ENCODE measurements at regions not wholly inside any gene's neighbourhood (a gene's known extent, or its start where the extent isn't known, plus 50 kb on each side); places are given as distances from the start of the nearest gene placed in this dataset.

DNA sequence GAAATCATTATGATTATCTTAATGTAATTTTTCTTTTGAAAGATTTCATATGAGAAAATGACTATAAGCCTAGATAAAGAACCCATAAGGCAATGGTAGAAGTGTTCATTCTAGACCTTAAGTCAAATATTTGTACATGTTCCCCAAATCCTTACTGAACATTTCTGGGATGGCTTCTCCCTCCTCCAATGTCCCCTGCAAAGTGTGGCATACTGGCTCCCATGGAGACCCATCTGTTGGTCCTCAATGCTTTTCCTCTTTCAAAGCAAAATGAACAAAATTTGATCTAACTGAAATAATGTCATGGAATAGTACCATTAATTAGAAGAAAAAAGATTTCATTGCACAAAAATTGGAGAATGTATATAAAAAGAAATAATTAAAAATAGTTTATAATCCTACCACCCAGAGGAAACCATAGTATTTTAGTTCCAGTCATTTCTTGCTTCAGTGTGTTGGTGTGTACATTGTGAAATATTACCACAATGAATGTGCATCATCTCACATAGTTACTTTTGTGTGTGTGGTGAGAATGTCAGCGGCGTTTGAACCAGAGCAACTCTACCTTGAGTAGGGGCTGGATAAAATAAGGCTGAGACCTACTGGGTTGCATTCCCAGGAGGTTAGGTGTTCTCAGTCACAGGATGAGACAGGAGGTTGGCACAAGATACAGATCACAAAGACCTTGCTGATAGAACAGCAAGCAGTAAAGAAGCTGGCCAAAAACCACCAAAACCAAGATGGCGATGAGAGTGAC lies 181.3 kb downstream of the UXS1 start:
- intact Hi-C loops (cut with micrococcal nuclease) = no loop called here
- Histone ChIP-seq H3K27me3 (ENCODE audit: low read depth) (no peaks in the 10 kb centered on the region), H3K27ac (replicated peaks) (peak overlapping the region; percentile 78), H3K36me3 (no peaks in the 10 kb centered on the region), H3K4me3 (no peak overlapping the region), H3K9me3 (replicated peaks) (peaks cover 5% of the 10 kb centered on the region), H3K4me1 (peaks cover 6% of the 10 kb centered on the region)
- DNase-seq = no peak
- TF ChIP-seq CTCF (IDR thresholded peaks at IDR 0.05; ENCODE audit: borderline replicate concordance) = no peak

GRCh38 chr2:106012001-106012590 lies 182.0 kb downstream of the UXS1 start:
- H3K27ac ChIP-seq (replicated peaks) = peak overlapping the region; percentile 78
- peaks cover 6% of the 10 kb centered on the region for H3K4me1 ChIP-seq
- no peak for DNase-seq
- H3K36me3 ChIP-seq = no peaks in the 10 kb centered on the region
- TF ChIP-seq CTCF (IDR thresholded peaks at IDR 0.05; ENCODE audit: borderline replicate concordance) = no peak
- peaks cover 12% of the 10 kb centered on the region for H3K9me3 ChIP-seq (replicated peaks)
- intact Hi-C loops (cut with micrococcal nuclease) = no loop called here
- H3K27me3 ChIP-seq (ENCODE audit: low read depth) = no peaks in the 10 kb centered on the region
- H3K4me3 ChIP-seq = no peak overlapping the region

DNA sequence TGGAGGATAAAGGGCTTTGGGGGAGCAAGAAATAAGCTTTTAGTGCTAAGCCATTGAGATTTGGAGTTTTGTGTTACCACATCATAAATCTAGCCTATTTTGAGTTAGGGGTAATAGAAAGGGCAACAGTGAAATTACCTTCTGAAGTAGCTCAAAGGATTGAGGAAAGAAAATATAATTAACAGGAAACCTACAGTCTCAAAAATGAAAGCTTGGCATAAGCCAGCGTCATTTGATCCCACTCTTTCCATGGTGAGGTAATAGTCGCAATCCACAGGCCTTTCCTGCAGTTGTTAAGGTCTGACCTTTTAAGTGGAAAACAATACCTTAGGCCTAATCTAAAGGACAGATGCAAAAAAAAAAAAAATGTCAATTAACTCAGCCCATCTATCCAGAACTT lies 182.7 kb downstream of the UXS1 start:
- Histone ChIP-seq H3K9me3 (replicated peaks) (peaks cover 19% of the 10 kb centered on the region), H3K4me1 (peaks cover 6% of the 10 kb centered on the region), H3K27ac (replicated peaks) (peak overlapping the region; percentile 78), H3K27me3 (ENCODE audit: low read depth) (no peaks in the 10 kb centered on the region), H3K4me3 (no peak overlapping the region), H3K36me3 (no peaks in the 10 kb centered on the region)
- TF ChIP-seq CTCF (IDR thresholded peaks at IDR 0.05; ENCODE audit: borderline replicate concordance) = no peak
- no peak for DNase-seq
- intact Hi-C loops (cut with micrococcal nuclease) = no loop called here

- Histone ChIP-seq H3K4me1 (peaks cover 6% of the 10 kb centered on the region), H3K27me3 (ENCODE audit: low read depth) (no peaks in the 10 kb centered on the region), H3K4me3 (no peak overlapping the region), H3K9me3 (replicated peaks) (peaks cover 24% of the 10 kb centered on the region), H3K27ac (replicated peaks) (peak overlapping the region; percentile 78), H3K36me3 (no peaks in the 10 kb centered on the region)
- DNase-seq = no peak
- TF ChIP-seq CTCF (IDR thresholded peaks at IDR 0.05; ENCODE audit: borderline replicate concordance) = no peak
- intact Hi-C loops (cut with micrococcal nuclease) = no loop called here
These were observed 183.2 kb downstream of the UXS1 start for GRCh38 chr2:106010818-106011355.

DNA sequence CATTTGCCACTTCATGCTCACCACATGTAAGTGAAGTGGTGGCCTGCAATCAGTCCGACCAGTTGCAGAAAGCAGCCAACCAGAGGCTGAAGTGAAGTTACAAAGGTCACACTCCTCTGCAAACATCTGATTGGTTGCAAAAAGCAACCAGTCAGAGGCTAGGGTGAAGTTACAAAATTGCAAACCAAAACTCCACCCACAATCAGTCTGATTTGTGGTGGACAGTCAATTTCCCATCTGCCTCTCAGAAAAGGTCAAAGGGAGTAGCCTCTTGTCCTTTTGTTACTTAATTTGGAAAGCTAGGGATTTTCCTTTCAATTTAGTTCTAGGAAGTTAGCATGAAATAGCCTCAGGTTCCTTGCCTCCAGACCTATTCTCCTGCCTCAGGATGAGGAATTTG lies 185.0 kb downstream of the UXS1 start:
- TF ChIP-seq CTCF (IDR thresholded peaks at IDR 0.05; ENCODE audit: borderline replicate concordance) = no peak
- H3K27ac ChIP-seq (replicated peaks) = peak overlapping the region; percentile 17
- H3K4me3 ChIP-seq = no peak overlapping the region
- peaks cover 42% of the 10 kb centered on the region for H3K9me3 ChIP-seq (replicated peaks)
- intact Hi-C loops (cut with micrococcal nuclease) = no loop called here
- no peak for DNase-seq
- H3K4me1 ChIP-seq = peaks cover 6% of the 10 kb centered on the region
- no peaks in the 10 kb centered on the region for H3K27me3 ChIP-seq (ENCODE audit: low read depth)
- H3K36me3 ChIP-seq = no peaks in the 10 kb centered on the region
